Bronchial epithelial cell (primary cell): ENCODE measurements at regions not wholly inside any gene's neighbourhood (a gene's known extent, or its start where the extent isn't known, plus 50 kb on each side); places are given as distances from the start of the nearest gene placed in this dataset.
"Not testable (repeated sequence)": the region's sequence is repeated elsewhere in the genome, so short reads cannot be mapped to it uniquely, and the experiment has no call there.

Source experiments
- DNase-seq: peaks from one replicate; pipeline ENCODE4 v3.0.0-alpha.2; 2010; ENCODE audit warnings: low read depth
- FAIRE-seq: peaks from 2 replicates; lab custom pipeline; 2011; peaks lifted over from hg19 to GRCh38; lab: Jason Lieb, UNC
- H3K27me3 ChIP-seq: 2 replicates; pipeline ENCODE4 v1.5.1; 2011; ENCODE audit warnings: low read length; ENCODE audit not compliant: control insufficient read depth, insufficient read depth
- H3K36me3 ChIP-seq: 2 replicates; pipeline ENCODE4 v1.5.1; 2011; ENCODE audit warnings: low read length; ENCODE audit not compliant: control insufficient read depth, insufficient read depth
- H3K4me3 ChIP-seq: 2 replicates; pipeline ENCODE4 v1.5.1; 2011; ENCODE audit warnings: mild to moderate bottlenecking, low read depth, low read length, control low read depth
- TF ChIP-seq, protein P1 (sequence below): IDR thresholded peaks from 2 replicates; pipeline ENCODE4 v1.5.1; 2011; ENCODE audit warnings: mild to moderate bottlenecking, moderate library complexity, low read length, control low read depth, inconsistent platforms; ENCODE audit not compliant: insufficient read depth, severe bottlenecking

DNA sequence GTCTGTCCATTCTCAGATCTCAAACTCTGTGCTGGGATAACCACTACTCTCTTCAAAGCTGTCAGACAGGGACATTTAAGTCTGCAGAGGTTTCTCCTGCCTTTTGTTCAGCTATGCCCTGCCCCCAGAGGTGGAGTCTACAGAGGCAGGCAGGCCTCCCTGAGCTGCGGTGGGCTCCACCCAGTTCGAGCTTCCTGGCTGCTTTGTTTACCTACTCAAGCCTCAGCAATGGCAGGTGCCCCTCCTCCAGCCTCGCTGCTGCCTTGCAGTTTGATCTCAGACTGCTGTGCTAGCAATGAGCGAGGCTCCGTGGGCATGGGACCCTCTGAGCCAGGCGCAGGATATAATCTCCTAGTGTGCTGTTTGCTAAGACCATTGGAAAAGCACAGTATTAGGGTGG is 53.1 kb upstream of the HUNK start:
- H3K36me3 ChIP-seq, FAIRE-seq, H3K27me3 ChIP-seq, H3K4me3 ChIP-seq, DNase-seq: not testable (repeated sequence)

DNA sequence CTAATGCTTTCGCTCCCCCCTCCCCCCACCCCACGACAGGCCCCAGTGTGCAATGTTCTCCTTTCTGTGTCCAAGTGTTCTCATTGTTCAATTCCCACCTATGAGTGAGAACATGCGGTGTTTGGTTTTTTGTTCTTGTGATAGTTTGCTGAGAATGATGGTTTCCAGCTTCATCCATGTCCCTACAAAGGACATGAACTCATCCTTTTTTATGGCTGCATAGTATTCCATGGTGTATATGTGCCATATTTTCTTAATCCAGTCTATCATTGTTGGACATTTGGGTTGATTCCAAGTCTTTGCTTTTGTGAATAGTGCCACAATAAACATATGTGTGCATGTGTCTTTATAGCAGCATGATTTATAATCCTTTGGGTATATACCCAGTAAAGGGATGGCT is 58.5 kb upstream of the HUNK start:
- H3K36me3 ChIP-seq, H3K4me3 ChIP-seq, DNase-seq, FAIRE-seq, H3K27me3 ChIP-seq: not testable (repeated sequence)

DNA sequence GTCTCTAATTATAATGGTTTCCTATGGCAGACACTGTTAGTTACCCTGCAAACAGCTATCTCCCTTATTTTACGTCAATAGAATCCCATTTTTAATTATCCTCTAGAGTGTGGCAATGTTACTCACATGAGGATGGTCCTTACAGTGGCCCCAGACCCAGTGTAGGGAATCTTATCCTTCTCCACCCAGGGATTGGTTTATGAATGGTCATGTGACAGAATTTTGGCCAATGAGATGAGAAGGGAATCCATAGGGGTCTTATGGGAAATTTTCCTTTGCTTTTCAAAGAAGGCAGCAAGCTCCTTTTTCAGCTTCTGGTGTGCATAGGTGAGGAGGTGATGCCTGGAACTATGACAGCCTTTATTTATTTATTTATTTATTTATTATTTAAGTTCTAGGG is 59.0 kb upstream of the HUNK start:
- FAIRE-seq: no peak
- H3K36me3 ChIP-seq: no peaks in the 10 kb centered on the region
- H3K27me3 ChIP-seq: no peaks in the 10 kb centered on the region
- DNase-seq: no peak
- H3K4me3 ChIP-seq: no peak overlapping the region
- TF ChIP-seq, protein P1, sequence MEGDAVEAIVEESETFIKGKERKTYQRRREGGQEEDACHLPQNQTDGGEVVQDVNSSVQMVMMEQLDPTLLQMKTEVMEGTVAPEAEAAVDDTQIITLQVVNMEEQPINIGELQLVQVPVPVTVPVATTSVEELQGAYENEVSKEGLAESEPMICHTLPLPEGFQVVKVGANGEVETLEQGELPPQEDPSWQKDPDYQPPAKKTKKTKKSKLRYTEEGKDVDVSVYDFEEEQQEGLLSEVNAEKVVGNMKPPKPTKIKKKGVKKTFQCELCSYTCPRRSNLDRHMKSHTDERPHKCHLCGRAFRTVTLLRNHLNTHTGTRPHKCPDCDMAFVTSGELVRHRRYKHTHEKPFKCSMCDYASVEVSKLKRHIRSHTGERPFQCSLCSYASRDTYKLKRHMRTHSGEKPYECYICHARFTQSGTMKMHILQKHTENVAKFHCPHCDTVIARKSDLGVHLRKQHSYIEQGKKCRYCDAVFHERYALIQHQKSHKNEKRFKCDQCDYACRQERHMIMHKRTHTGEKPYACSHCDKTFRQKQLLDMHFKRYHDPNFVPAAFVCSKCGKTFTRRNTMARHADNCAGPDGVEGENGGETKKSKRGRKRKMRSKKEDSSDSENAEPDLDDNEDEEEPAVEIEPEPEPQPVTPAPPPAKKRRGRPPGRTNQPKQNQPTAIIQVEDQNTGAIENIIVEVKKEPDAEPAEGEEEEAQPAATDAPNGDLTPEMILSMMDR: no peak

DNA sequence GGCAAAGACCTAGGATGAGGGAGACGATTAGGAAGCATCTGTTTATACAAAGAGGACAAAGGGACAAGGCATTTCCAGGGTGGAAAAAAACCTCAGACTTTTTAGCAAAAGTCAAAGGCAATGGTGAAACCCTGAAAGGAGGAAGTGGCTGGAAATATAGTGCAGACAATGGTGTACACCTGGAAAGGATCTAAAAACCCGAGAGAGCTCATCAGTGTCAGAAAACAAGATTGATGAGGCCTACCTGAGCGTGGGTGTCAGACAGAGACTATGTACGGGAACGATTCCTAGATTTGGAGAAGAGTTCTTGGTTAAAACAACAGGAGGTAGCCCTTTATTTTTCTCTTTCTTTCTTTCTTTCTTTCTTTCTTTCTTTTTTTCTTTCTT is 68.8 kb upstream of the HUNK start:
- FAIRE-seq: no peak
- no peak overlapping the region for H3K4me3 ChIP-seq
- TF ChIP-seq, protein P1: no peak
- DNase-seq: no peak
- H3K36me3 ChIP-seq: no peaks in the 10 kb centered on the region
- no peaks in the 10 kb centered on the region for H3K27me3 ChIP-seq

DNA sequence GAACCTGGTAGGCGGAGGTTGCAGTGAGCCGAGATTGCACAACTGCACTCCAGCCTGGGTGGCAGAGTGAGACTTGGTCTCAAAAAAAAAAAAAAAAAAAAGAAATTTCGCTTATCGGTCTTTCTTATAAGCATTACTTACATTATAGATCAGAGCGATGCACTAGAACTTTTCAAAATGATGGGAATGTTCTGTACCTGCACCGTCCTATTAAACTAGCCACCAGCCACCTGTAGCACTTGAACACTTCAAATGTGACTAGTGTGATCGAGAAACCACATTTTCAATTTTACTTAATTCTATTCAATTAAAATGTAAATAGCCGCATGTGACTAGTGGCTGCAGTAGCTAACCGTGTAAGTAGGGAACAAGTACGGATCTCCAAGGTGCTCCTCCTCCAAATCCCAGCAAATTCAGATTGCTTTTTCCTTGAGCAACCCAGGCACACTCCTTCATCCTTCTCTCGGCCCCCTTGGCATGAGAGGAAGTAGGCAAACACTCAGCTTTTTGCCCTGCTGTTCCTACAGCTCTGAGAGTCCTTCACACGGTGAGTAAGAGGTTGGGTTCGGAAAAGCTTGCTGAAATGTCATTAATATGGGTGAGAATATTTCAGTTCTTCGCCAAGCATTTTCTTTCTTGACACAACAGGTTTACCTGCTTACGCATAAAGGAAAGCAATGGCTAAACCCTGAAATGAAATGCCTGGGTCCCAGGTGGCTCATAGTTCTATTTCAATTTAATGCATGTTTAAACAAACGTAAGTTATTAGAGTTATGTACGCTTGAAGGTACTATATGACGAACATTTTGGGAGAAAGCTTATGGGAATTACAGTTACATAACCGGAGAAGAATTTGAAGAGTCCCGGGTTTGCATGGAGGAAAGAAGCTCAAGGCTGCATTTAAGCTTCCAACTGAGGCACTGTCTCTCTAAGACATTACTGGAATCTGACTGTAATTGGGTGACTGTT is 69.5 kb upstream of the HUNK start:
- Histone ChIP-seq H3K4me3 (no peak overlapping the region), H3K36me3 (no peaks in the 10 kb centered on the region), H3K27me3 (no peaks in the 10 kb centered on the region)
- TF ChIP-seq, protein P1: no peak
- no peak for FAIRE-seq
- peak; percentile 82 for DNase-seq

DNA sequence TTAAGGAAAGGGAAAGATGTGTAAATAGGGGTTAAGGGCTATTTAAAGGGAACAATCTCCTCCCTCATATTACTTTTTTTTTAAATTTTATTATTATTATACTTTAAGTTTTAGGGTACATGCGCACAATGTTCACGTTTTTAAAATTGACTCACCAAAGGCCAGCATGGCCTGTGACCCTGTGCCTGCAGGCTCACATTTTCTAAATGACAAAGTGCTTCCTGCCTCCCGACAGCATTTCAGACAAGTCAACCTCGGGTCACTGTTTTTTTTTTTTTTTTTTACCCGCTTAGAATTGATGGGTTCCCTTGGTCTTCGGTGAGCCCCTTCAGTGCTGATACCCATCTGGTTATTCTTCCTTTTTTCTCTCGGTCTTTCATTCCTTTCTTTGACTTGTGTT is 70.4 kb upstream of the SCAF4 start:
- no peak for FAIRE-seq
- DNase-seq: no peak
- Histone ChIP-seq H3K36me3 (no peaks in the 10 kb centered on the region), H3K27me3 (no peaks in the 10 kb centered on the region), H3K4me3 (no peak overlapping the region)
- TF ChIP-seq, protein P1: no peak
